Natural killer cell treated with Interleukin-12 subunit alpha and Interleukin-12 subunit beta and Interleukin-15 and Interleukin-18, amount 100 ng/mL, for 72 hours (primary cell): ENCODE measurements at regions not wholly inside any gene's neighbourhood (a gene's known extent, or its start where the extent isn't known, plus 50 kb on each side); places are given as distances from the start of the nearest gene placed in this dataset.
A peak's percentile ranks its signal among the peaks of the same experiment; 100 is the strongest.

ENCODE experiments used
- ATAC-seq, 2 donors: fragments of 150-1000 bp; cut with Tn5 transposase in 1 of 2; sonication (Bioruptor Pico), chemical (Tn5 transposase) in 1 of 2; 2 replicates each; pipeline ENCODE4 v1.10.0; 2021
- DNase-seq: peaks from one replicate; pipeline ENCODE4 v3.0.0; 2022; ENCODE audit warnings: low spot score
- H3K27ac Mint-ChIP-seq, 2 donors: 1 replicate in 1 of 2; 2 replicates in 1 of 2; pipeline ENCODE4 v1.8.0; 2022; ENCODE audit warnings: mixed read lengths in 2 of 2, mild to moderate bottlenecking in 1 of 2, moderate library complexity in 1 of 2
- H3K27me3 Mint-ChIP-seq, 2 donors: 1 replicate in 1 of 2; 2 replicates in 1 of 2; pipeline ENCODE4 v1.8.0; 2022; ENCODE audit warnings: mixed read lengths in 2 of 2
- H3K36me3 Mint-ChIP-seq: one replicate; pipeline ENCODE4 v1.8.0; 2022; ENCODE audit warnings: mixed read lengths
- H3K4me1 Mint-ChIP-seq, 2 donors: 1 replicate in 1 of 2; 2 replicates in 1 of 2; pipeline ENCODE4 v1.8.0; 2022; ENCODE audit warnings: low read depth in 2 of 2, mixed read lengths in 2 of 2, mild to moderate bottlenecking in 1 of 2
- H3K4me3 Mint-ChIP-seq: one replicate; pipeline ENCODE4 v1.8.0; 2022; ENCODE audit warnings: mixed read lengths
- H3K9me3 Mint-ChIP-seq: 2 replicates; pipeline ENCODE4 v1.8.0; 2022; ENCODE audit warnings: mixed read lengths

DNA sequence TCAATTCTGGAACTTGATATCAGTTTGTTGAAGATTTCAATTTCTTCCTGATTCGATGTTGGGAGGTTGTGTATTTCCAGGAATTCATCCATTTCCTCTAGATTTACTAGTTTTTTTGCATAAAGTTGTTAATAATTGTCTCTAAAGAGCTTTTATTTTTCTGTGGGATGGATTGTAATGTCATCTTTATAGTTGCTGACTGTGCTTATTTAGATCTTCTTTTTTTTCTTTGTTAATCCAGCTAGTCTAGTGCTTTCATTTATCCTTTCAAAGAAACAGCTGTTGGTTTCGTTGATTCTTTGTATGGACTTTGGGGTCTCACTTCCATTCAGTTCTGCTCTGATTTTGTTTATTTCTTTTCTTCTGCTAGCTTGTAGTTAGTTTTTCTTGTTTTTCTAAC lies 302.0 kb upstream of the DMAC1 start:
- DNase-seq (no peak), ATAC-seq (no peak)
- H3K4me3 Mint-ChIP-seq: no peak overlapping the region
- H3K4me1 Mint-ChIP-seq: no peaks in the 10 kb centered on the region
- no peak overlapping the region for H3K27ac Mint-ChIP-seq
- peaks cover 0 to 10% of the 10 kb centered on the region in 2 donors for H3K27me3 Mint-ChIP-seq
- H3K9me3 Mint-ChIP-seq: peaks cover 3% of the 10 kb centered on the region
- H3K36me3 Mint-ChIP-seq: peaks cover 5% of the 10 kb centered on the region

DNA sequence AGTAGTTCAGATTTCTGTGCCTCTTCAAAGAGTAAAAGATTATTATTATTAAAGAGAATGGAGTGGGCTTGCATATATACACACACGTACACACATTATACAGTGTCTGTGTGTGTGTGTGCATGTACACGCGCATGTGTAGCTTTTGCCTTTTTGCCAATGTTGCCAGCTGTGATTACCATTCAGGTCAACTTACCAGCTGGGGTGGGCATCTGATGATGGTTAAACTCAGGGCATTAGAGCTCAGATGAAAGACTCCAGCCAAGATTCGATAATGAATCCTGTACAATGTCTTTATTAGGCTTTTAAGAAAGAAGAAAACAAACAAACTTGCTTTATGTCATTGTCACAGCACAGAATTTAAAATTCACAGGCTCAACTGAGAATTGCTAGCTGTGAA lies 296.5 kb upstream of the DMAC1 start:
- no peaks in the 10 kb centered on the region for H3K9me3 Mint-ChIP-seq
- H3K36me3 Mint-ChIP-seq: no peaks in the 10 kb centered on the region
- peaks cover 3% of the 10 kb centered on the region in 2 donors for H3K27me3 Mint-ChIP-seq
- DNase-seq (no peak), ATAC-seq (no peak)
- peaks cover 0 to 3% of the 10 kb centered on the region in 2 donors for H3K4me1 Mint-ChIP-seq
- H3K27ac Mint-ChIP-seq: no peak overlapping the region
- no peak overlapping the region for H3K4me3 Mint-ChIP-seq

DNA sequence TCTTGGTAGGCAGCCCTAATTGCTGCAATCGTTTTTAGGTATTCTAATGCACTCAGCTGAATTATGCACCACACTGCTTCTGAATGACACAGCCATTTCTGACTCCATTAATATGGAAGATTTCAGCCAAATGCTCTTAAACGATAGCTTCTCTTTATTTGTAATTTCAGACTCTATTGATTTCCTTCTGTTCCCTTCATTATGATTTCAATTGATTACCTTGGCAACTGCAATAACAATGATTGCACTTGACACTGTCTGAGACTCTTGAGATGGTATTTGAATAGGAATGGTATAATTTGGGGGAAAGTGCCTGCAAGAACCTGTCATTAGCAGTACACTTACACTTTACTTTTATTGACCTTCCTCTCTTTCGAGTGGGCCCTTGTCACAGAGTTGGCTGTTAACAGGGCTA lies 296.1 kb upstream of the DMAC1 start:
- Mint-ChIP-seq H3K36me3 (no peaks in the 10 kb centered on the region), H3K27ac (no peak overlapping the region), H3K27me3 (peaks cover 5 to 7% of the 10 kb centered on the region in 2 donors), H3K4me1 (peaks cover 0 to 5% of the 10 kb centered on the region in 2 donors), H3K9me3 (no peaks in the 10 kb centered on the region), H3K4me3 (no peak overlapping the region)
- ATAC-seq: no peak
- no peak for DNase-seq

DNA sequence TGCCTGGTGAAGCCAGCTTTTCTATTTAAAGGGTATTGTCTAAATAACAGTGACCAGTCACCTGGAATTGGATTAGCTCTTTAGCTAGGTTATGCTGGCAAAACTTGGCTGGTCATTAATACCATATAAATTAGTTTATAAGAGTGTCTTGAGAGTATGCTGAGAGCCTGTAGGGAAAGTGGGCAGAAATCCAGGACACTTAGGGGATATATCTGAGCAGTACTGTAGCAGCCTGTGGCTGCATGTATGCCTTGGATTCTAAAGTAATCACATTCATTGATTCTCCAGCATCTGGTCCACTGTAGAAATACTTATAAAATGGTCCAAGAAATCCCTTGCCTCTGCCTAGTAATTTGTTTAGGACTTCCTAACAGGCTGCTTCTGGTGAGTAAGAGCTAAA lies 288.9 kb upstream of the DMAC1 start:
- no peak overlapping the region for H3K27ac Mint-ChIP-seq
- H3K4me3 Mint-ChIP-seq: no peak overlapping the region
- peaks cover 0 to 5% of the 10 kb centered on the region in 2 donors for H3K4me1 Mint-ChIP-seq
- no peak for DNase-seq
- H3K36me3 Mint-ChIP-seq: peaks cover 9% of the 10 kb centered on the region
- H3K9me3 Mint-ChIP-seq: no peaks in the 10 kb centered on the region
- H3K27me3 Mint-ChIP-seq: peaks cover 5 to 16% of the 10 kb centered on the region in 2 donors
- no peak for ATAC-seq

DNA sequence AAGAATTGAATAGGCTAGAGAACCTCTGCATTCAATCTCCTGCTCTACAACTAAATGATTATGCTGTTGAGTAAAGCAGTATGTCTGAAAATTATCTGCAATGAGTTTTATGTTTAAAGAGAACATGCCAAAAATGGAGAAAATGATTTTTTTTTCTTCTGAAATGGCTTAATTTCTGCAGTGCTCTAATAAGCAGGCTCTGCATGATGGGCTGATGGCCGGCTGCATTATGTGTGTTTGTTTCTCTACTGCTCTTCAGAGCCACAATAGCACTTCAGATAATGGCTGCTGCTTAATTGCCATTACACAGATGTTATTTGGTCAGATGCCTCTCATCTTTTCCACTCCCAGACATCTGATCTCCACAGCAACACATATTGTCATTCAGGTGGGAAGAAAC lies 286.4 kb upstream of the DMAC1 start:
- peaks cover 8 to 37% of the 10 kb centered on the region in 2 donors for H3K27me3 Mint-ChIP-seq

DNA sequence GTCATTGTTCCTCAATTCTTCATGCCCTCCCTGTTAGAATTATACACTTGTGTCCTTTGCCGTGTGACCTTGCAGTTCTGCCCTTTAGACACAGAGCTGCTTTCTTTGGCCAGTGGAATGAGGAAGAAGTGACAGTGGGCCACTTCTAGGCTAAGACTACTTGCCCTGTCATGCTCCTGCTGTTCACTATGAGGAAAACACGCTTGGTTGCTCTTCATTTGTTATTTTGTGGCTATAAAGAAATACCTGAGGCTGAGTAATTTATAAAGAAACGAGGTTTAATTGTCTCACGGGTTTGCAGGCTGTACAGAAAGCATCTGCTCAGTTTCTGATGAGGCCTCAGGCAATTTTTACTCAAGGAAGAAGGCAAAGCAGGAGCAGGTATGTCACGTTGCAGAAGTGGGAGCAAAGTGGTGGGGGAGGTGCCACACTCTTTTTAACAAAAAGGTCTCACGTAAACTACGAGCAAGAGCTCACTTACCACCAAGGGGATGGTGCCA lies 279.1 kb upstream of the DMAC1 start:
- Mint-ChIP-seq H3K4me3 (no peak overlapping the region), H3K4me1 (no peaks in the 10 kb centered on the region), H3K9me3 (peaks cover 3% of the 10 kb centered on the region), H3K27me3 (peaks cover 12 to 30% of the 10 kb centered on the region in 2 donors), H3K27ac (no peak overlapping the region), H3K36me3 (peaks cover 14% of the 10 kb centered on the region)
- DNase-seq: no peak
- ATAC-seq: no peak

More for the DNA sequence above, 286.4 kb upstream of the DMAC1 start:
- H3K27ac Mint-ChIP-seq: no peak overlapping the region
- H3K36me3 Mint-ChIP-seq: peaks cover 21% of the 10 kb centered on the region
- H3K9me3 Mint-ChIP-seq: no peaks in the 10 kb centered on the region
- DNase-seq (no peak), ATAC-seq (no peak)
- H3K4me3 Mint-ChIP-seq: no peak overlapping the region
- peaks cover 0 to 1% of the 10 kb centered on the region in 2 donors for H3K4me1 Mint-ChIP-seq

DNA sequence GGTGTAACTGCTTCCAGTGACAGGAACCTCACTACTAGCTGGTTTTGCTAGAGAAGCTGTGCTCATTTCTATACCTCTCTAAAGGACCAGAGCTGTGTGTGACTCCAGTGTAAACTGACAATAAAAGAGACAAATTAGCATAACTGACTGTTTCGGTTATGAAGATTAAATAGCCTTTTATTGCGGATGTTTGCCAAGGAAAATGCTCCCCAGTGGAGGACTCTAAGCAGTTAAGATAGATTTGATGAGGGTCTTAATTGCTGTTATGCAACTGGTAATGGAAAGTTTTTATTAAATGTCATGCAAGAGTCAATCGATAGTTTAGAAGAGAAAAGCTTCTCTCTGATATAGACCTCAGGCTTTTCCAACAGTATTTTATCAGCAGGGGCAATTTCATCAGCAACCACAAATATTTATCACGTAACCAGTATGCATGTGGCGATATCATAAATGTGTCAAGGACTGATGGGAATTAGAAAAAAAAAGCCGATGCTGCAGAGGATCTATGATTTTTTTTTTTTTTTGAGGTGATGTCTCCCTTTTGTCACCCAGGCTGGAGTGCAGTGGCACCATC lies 275.2 kb upstream of the DMAC1 start:
- no peak for ATAC-seq
- Mint-ChIP-seq H3K27ac (no peak overlapping the region), H3K27me3 (peaks cover 0 to 11% of the 10 kb centered on the region in 2 donors), H3K9me3 (no peaks in the 10 kb centered on the region), H3K4me1 (peaks cover 0 to 4% of the 10 kb centered on the region in 2 donors), H3K36me3 (no peaks in the 10 kb centered on the region), H3K4me3 (no peak overlapping the region)
- no peak for DNase-seq

DNA sequence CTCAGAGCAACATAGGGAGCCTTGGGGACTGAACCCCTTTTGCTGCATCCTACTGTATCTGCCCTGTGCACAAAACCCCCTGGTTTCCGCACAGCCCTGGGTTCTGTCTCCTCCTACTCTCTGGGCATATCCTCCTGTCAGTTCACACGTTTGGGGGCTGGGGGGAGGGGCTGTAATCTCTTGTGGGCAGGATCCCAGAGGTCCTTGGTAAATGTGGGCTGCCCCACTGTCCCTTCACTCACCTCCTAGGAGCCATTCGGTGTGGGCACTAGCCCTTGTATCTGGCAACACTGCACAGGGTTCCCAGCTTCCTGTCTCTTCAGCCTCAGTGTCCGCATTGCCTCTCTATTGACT lies 271.8 kb upstream of the DMAC1 start:
- peak overlapping the region in 1 of 2 donors; percentile 15 for H3K27ac Mint-ChIP-seq
- peaks cover 0 to 4% of the 10 kb centered on the region in 2 donors for H3K4me1 Mint-ChIP-seq
- H3K9me3 Mint-ChIP-seq: no peaks in the 10 kb centered on the region
- H3K4me3 Mint-ChIP-seq: no peak overlapping the region
- H3K27me3 Mint-ChIP-seq: peaks cover 10 to 17% of the 10 kb centered on the region in 2 donors
- DNase-seq (no peak), ATAC-seq (peak in 1 of 2 donors; percentile 17)
- H3K36me3 Mint-ChIP-seq: no peaks in the 10 kb centered on the region

DNA sequence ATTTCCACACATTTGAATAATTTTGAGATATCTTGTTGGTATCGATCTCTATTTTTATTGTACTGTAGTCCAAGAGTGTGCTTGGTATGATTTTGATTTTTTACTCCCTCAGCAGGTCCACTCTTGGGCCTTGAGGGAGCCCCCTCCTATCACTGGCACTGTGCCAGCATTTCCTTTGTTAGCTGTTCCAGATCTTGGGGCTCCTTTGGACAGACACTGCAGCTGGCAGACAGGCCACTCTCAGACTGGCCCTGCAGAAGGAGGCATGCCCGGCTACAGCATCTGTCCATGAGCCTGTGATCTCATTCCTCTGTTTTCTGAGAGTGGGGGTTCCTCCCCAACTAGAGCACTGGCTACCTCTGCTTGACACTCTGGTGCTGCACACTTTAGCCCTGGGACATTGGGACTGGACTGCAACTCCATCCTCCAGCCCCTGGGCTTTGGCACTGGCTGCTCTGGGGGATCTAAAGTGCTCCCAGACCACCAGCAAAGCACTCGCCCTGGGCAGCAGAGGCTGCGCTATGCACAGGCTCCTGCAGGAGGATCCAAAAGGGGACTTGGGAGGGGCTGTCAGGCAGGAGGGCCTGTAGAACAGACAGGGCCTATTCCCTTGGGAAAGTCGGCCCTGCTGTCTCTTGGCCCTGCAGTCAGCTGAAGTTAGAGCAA lies 271.3 kb upstream of the DMAC1 start:
- Mint-ChIP-seq H3K27me3 (peaks cover 10 to 17% of the 10 kb centered on the region in 2 donors), H3K4me1 (peaks cover 0 to 4% of the 10 kb centered on the region in 2 donors), H3K4me3 (no peak overlapping the region), H3K27ac (no peak overlapping the region), H3K36me3 (no peaks in the 10 kb centered on the region), H3K9me3 (no peaks in the 10 kb centered on the region)
- ATAC-seq (no peak), DNase-seq (no peak)

DNA sequence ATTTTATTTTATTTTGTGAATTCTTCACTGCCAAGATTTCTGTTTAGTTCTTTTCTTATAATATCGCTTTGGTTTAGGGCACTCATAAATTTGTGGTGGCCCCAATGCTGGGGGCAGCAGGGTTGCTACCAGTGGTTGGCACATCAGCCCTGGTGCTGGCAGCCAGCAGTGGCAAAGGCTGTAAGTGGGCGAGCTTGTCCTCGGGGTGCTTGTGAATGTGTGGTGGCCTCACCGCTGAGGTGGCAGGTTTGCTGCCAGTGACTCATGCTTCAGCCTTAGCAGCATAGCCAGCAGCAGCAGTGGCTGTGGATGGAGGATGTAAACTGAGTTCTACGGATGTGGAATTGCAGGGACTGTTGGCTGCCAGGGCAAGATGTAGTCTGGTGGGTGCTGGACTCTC lies 262.9 kb upstream of the DMAC1 start:
- DNase-seq (no peak), ATAC-seq (no peak)
- Mint-ChIP-seq H3K36me3 (peaks cover 6% of the 10 kb centered on the region), H3K9me3 (no peaks in the 10 kb centered on the region), H3K27ac (no peak overlapping the region), H3K27me3 (peaks cover 16 to 26% of the 10 kb centered on the region in 2 donors), H3K4me3 (no peak overlapping the region), H3K4me1 (peaks cover 9 to 11% of the 10 kb centered on the region in 2 donors)

DNA sequence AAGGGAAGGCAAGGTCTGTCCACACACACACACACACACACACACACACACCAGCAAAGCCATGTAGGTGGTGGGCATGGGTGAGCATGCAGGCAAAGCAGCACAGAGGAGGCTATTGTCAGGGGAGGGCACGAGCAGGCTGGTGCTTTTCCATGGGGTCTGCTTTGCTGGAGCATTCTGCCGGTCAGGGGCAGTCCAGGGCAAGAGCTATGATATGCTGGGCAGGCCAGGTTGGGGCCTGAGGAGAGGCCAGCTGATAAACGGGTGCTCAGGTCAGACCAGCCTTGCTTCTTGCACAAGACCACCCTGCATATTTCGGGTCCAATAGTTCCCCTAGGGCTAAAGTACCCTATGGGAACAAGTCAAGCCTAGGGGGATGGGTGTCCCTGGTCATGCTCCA lies 253.9 kb upstream of the DMAC1 start:
- Mint-ChIP-seq H3K9me3 (peaks cover 7% of the 10 kb centered on the region), H3K27ac (no peak overlapping the region), H3K4me3 (no peak overlapping the region), H3K36me3 (peaks cover 24% of the 10 kb centered on the region), H3K4me1 (no peaks in the 10 kb centered on the region), H3K27me3 (peaks cover 0 to 5% of the 10 kb centered on the region in 2 donors)
- DNase-seq (no peak), ATAC-seq (peak; percentile 32 to 44)

DNA sequence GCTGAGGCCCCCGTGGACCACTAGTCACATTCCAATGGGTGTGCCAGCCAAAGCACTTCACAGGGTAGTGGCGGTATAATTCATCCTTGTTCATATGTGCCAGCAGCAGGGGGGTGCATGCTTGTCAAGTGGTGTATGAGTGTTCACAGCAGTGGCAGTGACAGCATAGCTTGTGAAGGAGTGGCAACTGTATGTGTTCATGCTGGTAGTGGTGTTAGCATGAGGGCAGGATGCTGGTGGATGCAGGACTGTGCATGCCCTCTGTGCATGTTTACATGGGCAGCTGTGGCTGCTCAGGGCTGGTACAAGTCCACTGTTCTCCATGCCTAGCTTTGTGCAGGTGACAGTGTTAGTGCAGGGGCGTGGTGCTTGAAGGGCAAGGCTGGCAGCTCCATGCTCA lies 253.4 kb upstream of the DMAC1 start:
- DNase-seq: no peak
- ATAC-seq: peak in 1 of 2 donors; percentile 40
- Mint-ChIP-seq H3K27me3 (peaks cover 0 to 5% of the 10 kb centered on the region in 2 donors), H3K27ac (no peak overlapping the region), H3K4me1 (no peaks in the 10 kb centered on the region), H3K36me3 (peaks cover 27% of the 10 kb centered on the region), H3K4me3 (no peak overlapping the region), H3K9me3 (peaks cover 7% of the 10 kb centered on the region)

DNA sequence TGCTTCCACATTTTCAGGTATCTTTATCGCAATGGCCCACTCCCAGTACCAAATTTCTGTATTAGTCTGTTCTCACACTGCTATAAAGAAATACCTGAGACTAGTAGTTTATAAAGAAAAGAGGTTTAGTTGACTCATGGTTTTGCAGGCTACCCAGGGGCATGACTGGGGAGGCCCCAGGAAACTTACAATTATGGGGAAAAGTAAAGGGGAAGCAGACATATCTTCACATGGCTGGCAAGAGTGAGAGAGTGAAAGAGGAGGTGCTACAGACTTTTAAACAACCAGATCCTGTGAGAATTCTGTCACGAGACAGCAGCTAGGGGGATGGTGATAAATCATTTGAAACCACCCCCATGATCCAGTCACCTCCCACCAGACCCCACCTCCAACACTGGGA lies 238.2 kb upstream of the DMAC1 start:
- ATAC-seq (peak in 1 of 2 donors; percentile 62), DNase-seq (no peak)
- peaks cover 23% of the 10 kb centered on the region for H3K36me3 Mint-ChIP-seq
- H3K9me3 Mint-ChIP-seq: peaks cover 12% of the 10 kb centered on the region
- peak overlapping the region in 1 of 2 donors; percentile 32 for H3K27ac Mint-ChIP-seq
- H3K4me3 Mint-ChIP-seq: no peak overlapping the region
- H3K27me3 Mint-ChIP-seq: peaks cover 0 to under 1% of the 10 kb centered on the region in 2 donors
- H3K4me1 Mint-ChIP-seq: peaks cover 0 to 7% of the 10 kb centered on the region in 2 donors

DNA sequence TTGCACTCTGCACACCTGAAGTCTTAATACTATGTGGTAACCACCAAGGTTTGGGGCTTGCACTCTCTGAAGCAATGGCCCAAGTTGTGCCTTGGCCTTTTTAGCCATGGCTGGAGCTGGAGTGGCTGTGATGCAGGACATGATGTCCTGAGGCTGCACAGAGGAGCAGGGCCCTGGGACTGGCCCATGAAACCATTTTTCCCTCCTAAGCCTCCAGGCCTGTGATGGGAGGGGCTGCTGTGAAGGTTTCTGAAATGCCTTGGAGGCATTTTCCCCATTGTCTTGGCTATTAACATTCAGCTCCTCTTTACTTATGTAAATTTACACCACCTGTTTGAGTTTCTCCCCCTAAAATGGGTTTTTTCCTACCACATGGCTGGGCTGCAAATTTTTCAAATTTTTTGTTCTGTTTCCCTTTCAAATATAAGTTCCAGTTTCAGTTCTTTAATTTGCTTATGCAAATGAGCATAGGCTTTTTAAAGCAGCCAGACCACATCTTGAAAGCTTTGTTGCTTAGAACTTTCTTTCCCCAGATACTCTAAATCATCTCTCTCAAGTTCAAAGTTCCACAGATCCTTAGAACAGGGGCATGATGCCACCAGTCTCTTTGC lies 237.4 kb upstream of the DMAC1 start:
- peaks cover 18% of the 10 kb centered on the region for H3K36me3 Mint-ChIP-seq
- peaks cover 0 to 7% of the 10 kb centered on the region in 2 donors for H3K4me1 Mint-ChIP-seq
- ATAC-seq (peak in 1 of 2 donors; percentile 48), DNase-seq (peak; percentile 59)
- peaks cover 0 to 7% of the 10 kb centered on the region in 2 donors for H3K27me3 Mint-ChIP-seq
- H3K9me3 Mint-ChIP-seq: peaks cover 9% of the 10 kb centered on the region
- no peak overlapping the region for H3K4me3 Mint-ChIP-seq
- peak overlapping the region in 1 of 2 donors; percentile 32 for H3K27ac Mint-ChIP-seq
